ENCODE measurements at regions not wholly inside any gene's neighbourhood (a gene's known extent, or its start where the extent isn't known, plus 50 kb on each side); places are given as distances from the start of the nearest gene placed in this dataset.

DNA sequence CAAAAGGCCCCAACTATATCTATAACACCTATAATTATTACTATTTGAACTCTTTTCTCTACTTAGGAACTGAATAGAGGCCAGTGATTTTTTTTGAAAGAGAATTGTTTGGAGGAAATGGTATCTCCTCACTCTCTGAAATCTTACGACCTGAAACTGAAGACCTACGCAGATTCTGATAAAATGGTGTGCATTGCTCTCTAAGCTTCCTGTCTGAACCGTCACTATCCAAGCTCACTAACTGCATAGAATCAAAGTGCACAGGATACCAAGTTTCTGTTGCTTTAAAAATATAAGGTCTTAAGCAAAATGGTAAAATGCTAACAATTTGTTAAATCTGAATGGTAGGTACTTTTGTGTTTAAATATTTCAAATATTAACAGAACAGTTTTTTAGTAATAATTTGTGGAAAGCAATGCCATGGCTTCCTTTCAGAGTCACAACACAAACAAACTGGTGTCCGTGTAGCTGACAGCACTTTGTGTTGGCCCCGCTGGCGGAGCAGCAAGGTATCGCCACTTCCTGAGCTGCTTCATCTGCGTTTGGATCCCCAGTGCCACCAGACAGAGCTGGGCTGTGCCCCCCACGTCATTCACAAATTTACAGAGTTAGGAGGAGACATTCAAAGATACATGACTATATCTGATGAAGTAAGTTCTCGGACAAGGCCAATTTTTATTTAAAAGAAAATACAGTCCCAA lies 313.9 kb downstream of the FBXW7 start:
- TF ChIP-seq CTCF (conservative IDR thresholded peaks at IDR 0.05; ENCODE audit: low read length) = no peak
- TF ChIP-seq EZH2phosphoT487 (IDR thresholded peaks at IDR 0.05; ENCODE audit: borderline replicate concordance, low read depth, low read length) = no peak

Measured in OCI-LY7 (cell line).